GM11168 (cell line): ENCODE measurements at regions not wholly inside any gene's neighbourhood (a gene's known extent, or its start where the extent isn't known, plus 50 kb on each side); places are given as distances from the start of the nearest gene placed in this dataset.

ENCODE experiments used
- in situ Hi-C: fragments of 300-500 bp; cut with MboI; formaldehyde crosslinking; loops from one replicate; pipeline ENCODE4 v1.12.0; 2022; ENCODE audit warnings: low sequenced_read_pairs; ENCODE audit not compliant: unreplicated experiment

GRCh38 chr4:181646864-181647263 is 596.3 kb upstream of the TENM3 start:
- in situ Hi-C loops = no loop called here

GRCh38 chr4:181647396-181648147 is 595.6 kb upstream of the TENM3 start:
- in situ Hi-C loops = no loop called here

- in situ Hi-C loops = no loop called here
Observed at GRCh38 chr4:181650033-181650825, 593.0 kb upstream of the TENM3 start.

GRCh38 chr4:181656748-181657147 is 586.5 kb upstream of the TENM3 start:
- in situ Hi-C loops = no loop called here

- in situ Hi-C loops = no loop called here
Observed at GRCh38 chr4:181659202-181659601, 584.0 kb upstream of the TENM3 start.

- in situ Hi-C loops = no loop called here
Observed at GRCh38 chr4:181659876-181660275, 583.3 kb upstream of the TENM3 start.

GRCh38 chr4:181661090-181661489 is 582.1 kb upstream of the TENM3 start:
- in situ Hi-C loops = no loop called here

- in situ Hi-C loops = no loop called here
Observed at GRCh38 chr4:181661923-181662322, 581.3 kb upstream of the TENM3 start.

- in situ Hi-C loops = no loop called here
Observed at GRCh38 chr4:181662383-181662782, 580.8 kb upstream of the TENM3 start.

GRCh38 chr4:181670506-181670905 is 572.7 kb upstream of the TENM3 start:
- in situ Hi-C loops = no loop called here

GRCh38 chr4:181671672-181672071 is 571.5 kb upstream of the TENM3 start:
- in situ Hi-C loops = no loop called here

GRCh38 chr4:181672751-181673150 is 570.5 kb upstream of the TENM3 start:
- in situ Hi-C loops = no loop called here

- in situ Hi-C loops = no loop called here
Observed at GRCh38 chr4:181674315-181674875, 568.8 kb upstream of the TENM3 start.

- in situ Hi-C loops = no loop called here
Observed at GRCh38 chr4:181676546-181676945, 566.7 kb upstream of the TENM3 start.

- in situ Hi-C loops = no loop called here
Observed at GRCh38 chr4:181677201-181677600, 566.0 kb upstream of the TENM3 start.

GRCh38 chr4:181677621-181678020 is 565.6 kb upstream of the TENM3 start:
- in situ Hi-C loops = no loop called here

GRCh38 chr4:181679754-181680153 is 563.4 kb upstream of the TENM3 start:
- in situ Hi-C loops = no loop called here

- in situ Hi-C loops = no loop called here
Observed at GRCh38 chr4:181682367-181683047, 560.7 kb upstream of the TENM3 start.

GRCh38 chr4:181684310-181684709 is 558.9 kb upstream of the TENM3 start:
- in situ Hi-C loops = no loop called here

- in situ Hi-C loops = no loop called here
Observed at GRCh38 chr4:181685461-181685860, 557.7 kb upstream of the TENM3 start.

- in situ Hi-C loops = no loop called here
Observed at GRCh38 chr4:181685911-181686310, 557.3 kb upstream of the TENM3 start.
